BJ (cell line): ENCODE measurements at regions not wholly inside any gene's neighbourhood (a gene's known extent, or its start where the extent isn't known, plus 50 kb on each side); places are given as distances from the start of the nearest gene placed in this dataset.
"Not testable (repeated sequence)": the region's sequence is repeated elsewhere in the genome, so short reads cannot be mapped to it uniquely, and the experiment has no call there.

Experiments
- CTCF ChIA-PET: fragments of 350-600 bp; formaldehyde crosslinking; extraction: SDS; loops from one replicate; lab custom pipeline; 2021; ENCODE audit warnings: antibody characterized with exemption, inconsistent platforms; lab: Yijun Ruan, JAX
- POLR2A ChIA-PET: fragments of 300-600 bp; sonication (Branson Sonifier 250); formaldehyde crosslinking; extraction: SDS; loops from one replicate; lab custom pipeline; 2021; ENCODE audit warnings: antibody characterized with exemption; lab: Charles Lee
- DNase-seq: peaks from one replicate; pipeline ENCODE4 v3.0.0-alpha.2; 2011; ENCODE audit warnings: low read depth
- H3K27me3 ChIP-seq: 2 replicates; pipeline ENCODE4 v1.6.0; 2011; ENCODE audit warnings: low read length; ENCODE audit not compliant: control insufficient read depth, insufficient read depth
- H3K36me3 ChIP-seq: 2 replicates; pipeline ENCODE4 v1.5.1; 2011; ENCODE audit warnings: low read length; ENCODE audit not compliant: control insufficient read depth, insufficient read depth
- H3K4me3 ChIP-seq: 2 replicates; pipeline ENCODE4 v1.5.1; 2011; ENCODE audit warnings: low read depth, mild to moderate bottlenecking, control low read depth, low read length
- CTCF ChIP-seq: IDR thresholded peaks from 2 replicates; pipeline ENCODE4 v1.5.1; 2011; ENCODE audit warnings: low read depth, mild to moderate bottlenecking, control low read depth, inconsistent platforms, low read length, moderate library complexity; ENCODE audit not compliant: insufficient read depth

- no peak for DNase-seq
- ChIA-PET POLR2A (no interaction called here), CTCF (no interaction called here)
- Histone ChIP-seq H3K4me3 (no peak overlapping the region), H3K27me3 (no peaks in the 10 kb centered on the region), H3K36me3 (no peaks in the 10 kb centered on the region)
- no peak for TF ChIP-seq CTCF
Measured at GRCh38 chr1:229171934-229172333, 99.0 kb upstream of the RAB4A start.

GRCh38 chr1:229173491-229174476, 97.1 kb upstream of the RAB4A start:
- DNase-seq, H3K36me3 ChIP-seq, H3K27me3 ChIP-seq, POLR2A ChIA-PET, H3K4me3 ChIP-seq, CTCF ChIA-PET: not testable (repeated sequence)

GRCh38 chr1:229175297-229175696, 95.6 kb upstream of the RAB4A start:
- H3K36me3 ChIP-seq, CTCF ChIA-PET, POLR2A ChIA-PET, H3K4me3 ChIP-seq, DNase-seq, H3K27me3 ChIP-seq: not testable (repeated sequence)

GRCh38 chr1:229176457-229176856, 94.5 kb upstream of the RAB4A start:
- H3K36me3 ChIP-seq, H3K27me3 ChIP-seq, POLR2A ChIA-PET, H3K4me3 ChIP-seq, CTCF ChIA-PET, DNase-seq: not testable (repeated sequence)

- Histone ChIP-seq H3K36me3 (no peaks in the 10 kb centered on the region), H3K27me3 (no peaks in the 10 kb centered on the region), H3K4me3 (no peak overlapping the region)
- CTCF ChIA-PET, result no interaction called here
- no peak for TF ChIP-seq CTCF
- DNase-seq, result no peak
- POLR2A ChIA-PET, result no interaction called here
Measured at GRCh38 chr1:229180161-229180560, 90.8 kb upstream of the RAB4A start.

- no peak for DNase-seq
- ChIA-PET CTCF (no interaction called here), POLR2A (no interaction called here)
- Histone ChIP-seq H3K4me3 (no peak overlapping the region), H3K36me3 (no peaks in the 10 kb centered on the region), H3K27me3 (no peaks in the 10 kb centered on the region)
- no peak for TF ChIP-seq CTCF
Measured at GRCh38 chr1:229181419-229181818, 89.5 kb upstream of the RAB4A start.
